Neural crest cell (in vitro differentiated cells): ENCODE measurements at regions not wholly inside any gene's neighbourhood (a gene's known extent, or its start where the extent isn't known, plus 50 kb on each side); places are given as distances from the start of the nearest gene placed in this dataset.

Experiments
- DNase-seq: peaks from one replicate; pipeline ENCODE4 v3.0.0; 2021; ENCODE audit warnings: low read depth, mixed read lengths, low spot score
- H3K27ac Mint-ChIP-seq: one replicate; pipeline ENCODE4 v1.8.0; 2021; ENCODE audit warnings: mild to moderate bottlenecking, mixed read lengths; ENCODE audit not compliant: unreplicated experiment
- H3K27me3 Mint-ChIP-seq: 2 replicates; pipeline ENCODE4 v1.8.0; 2021; ENCODE audit warnings: low read depth, mild to moderate bottlenecking, mixed read lengths
- H3K36me3 Mint-ChIP-seq: 2 replicates; pipeline ENCODE4 v1.8.0; 2021; ENCODE audit warnings: low read depth, mild to moderate bottlenecking, mixed read lengths
- H3K4me1 Mint-ChIP-seq: 2 replicates; pipeline ENCODE4 v1.8.0; 2021; ENCODE audit warnings: mixed read lengths
- H3K4me3 Mint-ChIP-seq: one replicate; pipeline ENCODE4 v1.8.0; 2021; ENCODE audit warnings: mild to moderate bottlenecking, mixed read lengths
- H3K9me3 Mint-ChIP-seq: 2 replicates; pipeline ENCODE4 v1.8.0; 2021; ENCODE audit warnings: mixed read lengths
- CTCF ChIP-seq: fragments of 200-600 bp; sonication (generic); conservative IDR thresholded peaks from 2 replicates; pipeline ENCODE4 v1.5.0; 2021; ENCODE audit warnings: antibody characterized with exemption, mild to moderate bottlenecking

- TF ChIP-seq CTCF, result no peak
- Mint-ChIP-seq H3K27me3 (no peaks in the 10 kb centered on the region), H3K4me3 (no peak overlapping the region), H3K9me3 (peaks cover 7% of the 10 kb centered on the region), H3K4me1 (peaks cover 33% of the 10 kb centered on the region), H3K27ac (no peak overlapping the region), H3K36me3 (no peaks in the 10 kb centered on the region)
- no peak for DNase-seq
These were observed 128.4 kb upstream of the NPVF start for GRCh38 chr7:25356534-25357151.

- Mint-ChIP-seq H3K27me3 (no peaks in the 10 kb centered on the region), H3K9me3 (peaks cover 7% of the 10 kb centered on the region), H3K4me3 (no peak overlapping the region), H3K36me3 (no peaks in the 10 kb centered on the region), H3K27ac (peak overlapping the region; percentile 32), H3K4me1 (peaks cover 33% of the 10 kb centered on the region)
- no peak for DNase-seq
- TF ChIP-seq CTCF, result no peak
These were observed 130.6 kb upstream of the NPVF start for GRCh38 chr7:25358926-25359325.

- peak overlapping the region; percentile 32 for H3K27ac Mint-ChIP-seq
- peaks cover 30% of the 10 kb centered on the region for H3K4me1 Mint-ChIP-seq
- H3K36me3 Mint-ChIP-seq, result no peaks in the 10 kb centered on the region
- peaks cover 3% of the 10 kb centered on the region for H3K9me3 Mint-ChIP-seq
- TF ChIP-seq CTCF, result no peak
- no peak for DNase-seq
- no peaks in the 10 kb centered on the region for H3K27me3 Mint-ChIP-seq
- peak overlapping the region; percentile 47 for H3K4me3 Mint-ChIP-seq
These were observed 131.3 kb upstream of the NPVF start for GRCh38 chr7:25359471-25360059.

- H3K4me3 Mint-ChIP-seq, result no peak overlapping the region
- H3K27me3 Mint-ChIP-seq, result no peaks in the 10 kb centered on the region
- H3K36me3 Mint-ChIP-seq, result no peaks in the 10 kb centered on the region
- no peak for TF ChIP-seq CTCF
- DNase-seq, result no peak
- H3K9me3 Mint-ChIP-seq, result peaks cover 3% of the 10 kb centered on the region
- H3K27ac Mint-ChIP-seq, result no peak overlapping the region
- peaks cover 30% of the 10 kb centered on the region for H3K4me1 Mint-ChIP-seq
These were observed 132.2 kb upstream of the NPVF start for GRCh38 chr7:25360451-25360850.

GRCh38 chr7:25361387-25361786, 133.1 kb upstream of the NPVF start:
- H3K27ac Mint-ChIP-seq, result no peak overlapping the region

More at GRCh38 chr7:25361387-25361786, 133.1 kb upstream of the NPVF start:
- Mint-ChIP-seq H3K4me3 (no peak overlapping the region), H3K9me3 (peaks cover 3% of the 10 kb centered on the region), H3K36me3 (no peaks in the 10 kb centered on the region), H3K27me3 (no peaks in the 10 kb centered on the region), H3K4me1 (peaks cover 30% of the 10 kb centered on the region)
- no peak for DNase-seq
- no peak for TF ChIP-seq CTCF
